Globus pallidus (tissue), 1 donor: ENCODE measurements at regions not wholly inside any gene's neighbourhood (a gene's known extent, or its start where the extent isn't known, plus 50 kb on each side); places are given as distances from the start of the nearest gene placed in this dataset.
"Not testable (repeated sequence)": the region's sequence is repeated elsewhere in the genome, so short reads cannot be mapped to it uniquely, and the experiment has no call there.

Experiments used
- DNase-seq: peaks from one replicate; pipeline ENCODE4 v3.0.0-alpha.2; 2015; ENCODE audit warnings: low spot score

DNA sequence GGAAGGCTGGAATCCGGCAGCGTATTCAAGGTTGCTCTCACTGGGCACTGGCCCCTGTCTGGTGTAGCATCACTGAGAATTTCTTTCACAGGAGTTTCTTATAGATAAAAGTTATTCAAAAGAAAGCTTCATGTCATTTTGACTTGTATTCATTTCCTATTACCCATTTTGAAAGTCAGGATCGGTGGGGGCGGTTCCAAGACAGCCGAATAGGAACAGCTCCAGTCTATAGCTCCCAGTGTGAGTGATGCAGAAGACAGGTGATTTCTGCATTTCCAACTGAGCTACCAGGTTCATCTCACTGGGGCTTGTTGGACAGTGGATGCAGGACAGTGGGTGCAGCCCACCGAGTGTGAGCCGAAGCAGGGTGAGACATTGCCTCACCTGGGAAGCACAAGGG lies 51.5 kb upstream of the CDC42EP3 start:
- DNase-seq: not testable (repeated sequence)

DNA sequence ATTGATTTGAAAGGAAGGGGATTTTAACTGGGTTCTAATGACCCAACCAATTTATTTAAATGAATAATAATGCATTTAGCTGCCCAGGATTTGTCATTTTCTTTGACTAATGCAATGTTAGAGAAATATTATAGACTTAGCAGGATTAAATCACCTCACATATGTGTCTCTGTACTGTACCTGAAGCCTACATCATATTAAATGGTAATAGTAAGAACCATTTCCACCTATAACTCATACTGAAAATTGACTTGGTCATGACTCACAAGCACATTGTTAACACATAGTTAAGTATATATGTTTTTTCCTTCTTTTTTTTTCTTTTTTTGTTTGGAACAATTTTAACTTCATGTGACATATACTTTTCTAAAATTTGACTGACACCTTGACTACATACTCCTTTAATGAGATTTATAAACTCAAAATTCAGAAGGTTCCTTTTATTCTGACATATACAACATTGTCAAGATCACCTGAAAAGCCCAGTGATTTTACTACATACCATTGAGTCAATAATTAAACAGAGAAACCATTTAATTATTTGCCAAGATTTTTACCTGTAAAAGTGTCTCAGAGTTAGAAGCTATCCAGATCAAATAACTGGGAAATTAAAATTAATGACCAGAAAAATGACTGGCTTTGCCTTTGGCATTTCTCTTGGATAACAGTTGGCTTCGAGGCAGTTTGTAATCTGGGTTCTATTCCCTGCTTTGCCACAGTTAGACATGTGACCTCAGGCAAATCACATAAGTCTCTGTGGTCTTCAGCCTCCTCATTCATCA lies 58.8 kb upstream of the CDC42EP3 start:
- DNase-seq: no peak

DNA sequence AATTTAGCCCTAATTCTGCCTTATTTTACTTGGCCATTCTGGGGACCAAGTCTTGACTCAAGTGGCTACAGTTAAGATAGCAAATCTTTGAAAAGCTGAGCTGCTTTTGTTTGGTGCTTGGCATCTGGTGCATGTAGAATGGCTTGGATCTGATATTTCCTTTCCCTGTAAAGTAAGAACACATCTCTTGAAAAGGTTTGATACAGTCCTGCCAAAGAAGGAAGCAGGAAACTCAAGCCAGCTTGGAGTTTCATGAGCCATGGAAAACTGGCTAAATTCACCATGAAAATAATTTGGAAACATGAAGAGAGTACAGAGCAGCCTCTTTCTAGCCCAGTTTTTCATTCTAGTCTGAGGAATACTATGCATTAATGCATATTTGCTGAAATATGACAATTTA lies 61.0 kb upstream of the CDC42EP3 start:
- not testable (repeated sequence) for DNase-seq

DNA sequence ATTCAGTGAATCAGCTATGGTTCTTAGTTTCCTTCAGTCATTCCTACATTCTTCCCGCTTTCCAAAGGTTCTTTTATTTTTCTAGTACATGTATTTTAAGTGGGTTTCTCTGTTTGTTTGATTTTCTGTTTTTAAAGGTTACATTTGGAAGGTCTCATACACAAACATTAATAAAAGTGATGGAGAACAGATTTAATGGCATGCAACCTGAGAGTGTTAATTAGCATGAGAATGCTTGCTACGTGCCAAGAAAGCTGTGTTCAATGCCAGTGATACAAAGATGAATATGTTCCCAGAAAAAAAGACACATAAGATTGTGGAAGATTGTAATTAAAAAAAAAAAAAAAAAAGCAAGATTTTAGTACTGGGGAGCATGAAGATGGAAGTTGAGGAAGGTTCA lies 61.8 kb upstream of the CDC42EP3 start:
- DNase-seq: no peak

DNA sequence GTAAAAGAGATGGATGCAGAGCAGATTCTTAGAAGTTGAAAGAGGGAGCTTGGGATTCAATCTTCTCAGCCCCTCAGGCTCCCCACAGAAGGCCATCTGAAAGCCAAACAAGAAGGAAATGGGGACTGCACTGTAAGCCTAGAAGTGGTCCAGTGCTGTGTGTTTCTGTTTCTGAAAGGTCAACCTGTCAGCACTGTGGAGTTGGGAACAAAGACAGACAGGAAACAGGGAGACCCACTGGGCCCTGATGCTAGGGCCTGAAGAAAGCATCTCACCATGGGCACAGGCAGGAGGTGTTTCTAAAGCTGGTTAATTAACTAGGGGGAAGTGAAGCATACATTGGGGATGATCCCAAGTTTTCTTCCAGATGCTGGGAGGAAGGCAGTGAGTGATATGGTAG lies 62.5 kb upstream of the CDC42EP3 start:
- DNase-seq: not testable (repeated sequence)

DNA sequence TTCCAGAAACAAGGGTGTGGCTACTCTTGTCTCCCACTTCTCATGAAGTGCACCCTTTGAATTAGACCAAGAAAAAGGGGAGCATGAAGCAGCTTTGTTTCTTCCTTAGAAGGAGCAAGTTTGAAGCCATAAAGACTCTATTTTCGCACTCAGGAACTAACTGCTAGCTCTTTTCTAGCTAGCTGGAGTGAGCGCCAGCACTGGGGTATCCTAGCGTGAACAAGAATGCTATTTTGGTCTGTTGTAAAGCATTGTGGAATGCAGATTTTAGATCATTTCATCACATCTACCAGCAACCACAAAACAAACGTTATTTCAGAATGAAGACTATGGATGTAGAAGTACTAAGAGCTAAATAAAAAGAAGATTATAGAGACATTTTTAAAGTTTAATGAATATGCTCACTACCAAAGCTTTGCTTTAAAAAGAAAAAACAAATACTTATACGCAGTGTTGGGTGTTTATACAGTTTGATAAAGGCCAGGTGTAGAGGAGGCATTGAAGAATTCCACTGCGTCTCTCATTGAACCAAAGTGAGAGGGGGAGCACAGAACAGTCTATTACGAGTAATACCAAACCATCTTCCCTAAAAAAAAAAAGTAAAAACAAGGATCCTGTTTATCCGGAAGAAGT lies 63.6 kb upstream of the CDC42EP3 start:
- DNase-seq: not testable (repeated sequence)

DNA sequence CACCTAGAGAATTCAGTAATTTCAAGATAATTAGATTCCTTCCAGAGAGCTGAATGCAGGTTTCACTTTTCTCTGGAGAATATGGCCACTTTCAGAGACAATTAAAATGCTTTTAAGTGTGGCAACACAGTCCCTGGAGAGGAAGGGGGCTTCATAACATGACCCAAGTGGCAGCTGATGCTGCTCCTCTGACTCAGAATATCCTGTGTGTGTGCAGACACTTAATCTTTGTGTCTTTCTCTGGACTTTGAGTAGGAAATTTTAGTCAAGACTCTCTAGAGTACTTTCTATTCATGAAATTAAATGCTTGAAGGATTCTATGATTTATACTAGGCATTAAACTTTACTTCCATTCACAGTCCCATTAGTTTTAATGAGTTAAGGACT lies 64.1 kb upstream of the CDC42EP3 start:
- DNase-seq: not testable (repeated sequence)

DNA sequence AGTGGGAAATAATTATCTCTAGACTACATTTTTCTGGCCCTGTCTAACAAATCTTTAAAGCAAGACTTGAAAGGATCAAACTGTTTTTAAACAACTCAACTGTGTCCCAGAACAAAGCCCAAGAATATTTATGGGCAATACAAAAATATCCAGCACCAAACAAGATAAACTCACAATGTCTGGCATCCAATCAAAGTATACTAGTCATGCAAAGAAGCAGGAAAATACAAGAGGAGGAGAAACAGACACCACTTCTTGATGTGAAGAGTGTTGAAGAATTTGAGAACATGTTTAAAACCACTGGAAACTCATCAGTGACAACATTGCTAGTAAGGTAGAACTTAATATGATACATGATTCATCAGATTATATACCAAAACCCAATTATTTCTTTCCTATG lies 66.1 kb upstream of the CDC42EP3 start:
- no peak for DNase-seq

DNA sequence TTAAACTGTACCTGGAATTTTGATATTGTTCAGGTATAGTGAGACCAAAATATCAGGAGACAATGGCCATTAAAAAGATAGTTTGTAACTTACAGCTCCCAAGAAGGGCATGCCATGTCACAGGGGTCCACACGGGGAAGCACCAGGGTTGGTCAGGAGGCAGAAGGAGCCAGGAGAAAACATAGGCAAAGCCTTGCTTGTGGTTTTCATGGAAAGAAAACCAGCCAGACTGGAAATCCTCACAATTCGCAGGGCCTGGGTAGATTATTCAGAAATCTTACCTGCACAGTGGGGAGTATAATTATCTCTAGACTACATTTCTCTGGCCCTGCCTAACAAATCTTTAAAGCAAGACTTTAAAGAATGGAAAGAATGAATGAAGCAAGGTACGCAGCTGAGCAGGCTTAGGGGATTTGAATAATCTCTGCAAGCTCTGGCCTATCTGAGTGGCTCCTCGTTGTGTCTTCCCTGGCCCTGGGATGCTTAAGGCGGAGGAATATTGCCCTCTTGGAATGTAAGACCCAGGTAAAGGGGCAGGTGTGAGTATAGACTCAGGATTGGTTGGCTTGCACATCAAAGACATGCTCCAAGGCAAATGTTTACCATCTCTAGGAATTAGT lies 66.9 kb upstream of the CDC42EP3 start:
- DNase-seq: no peak

DNA sequence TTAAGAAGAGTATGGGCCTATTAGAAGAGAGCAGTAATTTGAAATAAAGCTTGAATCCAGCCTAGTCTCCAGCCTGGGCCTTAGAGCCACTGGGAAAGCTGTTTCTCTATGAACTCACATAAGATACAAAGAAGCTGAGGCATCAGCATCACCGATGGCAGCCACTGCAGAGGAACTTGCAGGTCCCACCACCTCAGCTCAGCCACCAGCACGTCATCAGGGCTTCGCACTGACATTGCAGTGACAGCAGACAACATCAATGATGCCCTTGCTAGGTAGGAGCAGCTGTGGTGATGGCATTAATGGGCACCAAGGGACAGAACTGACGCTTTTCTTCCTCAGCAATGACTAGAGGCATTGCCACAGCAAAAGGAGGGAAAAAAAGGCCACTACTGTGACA lies 67.7 kb upstream of the CDC42EP3 start:
- no peak for DNase-seq

DNA sequence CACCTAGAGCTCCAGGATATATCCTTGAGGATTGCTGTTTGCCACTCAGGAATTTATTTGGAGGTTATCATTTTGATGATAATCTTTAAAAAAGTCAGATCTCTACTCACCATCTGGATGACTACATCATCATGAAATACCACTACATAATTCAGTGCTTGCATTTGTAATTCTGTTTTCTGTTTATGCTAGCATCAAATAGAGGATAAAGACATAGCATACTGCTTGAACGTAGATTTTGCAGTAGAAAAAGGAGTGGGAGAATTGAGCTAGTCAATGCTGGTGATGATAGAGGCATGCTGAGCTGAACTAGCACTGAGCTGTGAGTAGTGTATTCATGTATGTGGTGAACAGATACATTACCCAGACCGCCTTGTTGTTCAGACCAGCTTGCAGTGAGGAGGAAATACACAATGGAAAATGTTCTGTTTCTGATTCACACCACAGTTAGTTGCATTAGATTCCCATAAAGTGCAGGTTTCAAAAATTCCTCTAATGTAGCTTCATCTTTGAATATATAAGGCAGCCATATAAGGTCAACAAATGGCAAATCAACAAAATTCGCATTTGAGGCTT lies 68.8 kb upstream of the CDC42EP3 start:
- DNase-seq: no peak

DNA sequence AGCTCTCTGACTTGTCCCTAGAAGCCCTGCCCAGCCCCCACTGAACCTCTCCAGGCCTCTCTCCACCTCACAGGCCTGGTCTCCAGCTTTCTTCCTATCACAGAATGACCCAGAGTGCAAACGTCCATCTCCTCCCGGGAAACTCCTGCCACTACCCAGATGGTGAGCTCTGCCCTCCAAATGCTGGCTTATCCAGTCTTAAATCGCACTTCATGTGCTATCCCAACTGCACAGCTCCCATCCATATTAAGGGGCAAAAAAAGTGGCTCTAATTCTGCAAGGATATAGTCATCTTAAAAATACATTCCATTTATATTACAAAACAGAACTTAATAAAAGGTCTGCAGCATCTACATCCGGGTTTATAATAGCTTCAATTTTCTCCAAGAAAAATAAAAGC lies 70.8 kb upstream of the CDC42EP3 start:
- no peak for DNase-seq

DNA sequence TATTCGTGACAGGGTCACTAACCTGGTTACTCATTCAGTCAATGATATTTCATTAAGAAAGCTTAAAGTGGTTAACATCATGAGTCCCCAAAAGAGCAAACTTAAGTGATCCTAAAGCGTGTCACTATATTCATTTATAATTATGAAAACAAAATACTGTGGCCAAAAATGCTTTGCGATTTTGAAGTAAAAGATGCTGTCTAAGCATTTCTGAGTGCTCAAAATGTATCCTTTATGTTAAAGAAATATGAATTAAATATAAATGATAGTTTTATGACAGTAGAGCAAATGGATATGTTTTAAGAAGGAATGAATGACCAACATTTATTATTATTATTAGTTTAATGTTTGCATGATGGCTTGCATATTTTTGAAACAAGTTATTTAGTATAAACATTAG lies 72.6 kb upstream of the CDC42EP3 start:
- DNase-seq: no peak

DNA sequence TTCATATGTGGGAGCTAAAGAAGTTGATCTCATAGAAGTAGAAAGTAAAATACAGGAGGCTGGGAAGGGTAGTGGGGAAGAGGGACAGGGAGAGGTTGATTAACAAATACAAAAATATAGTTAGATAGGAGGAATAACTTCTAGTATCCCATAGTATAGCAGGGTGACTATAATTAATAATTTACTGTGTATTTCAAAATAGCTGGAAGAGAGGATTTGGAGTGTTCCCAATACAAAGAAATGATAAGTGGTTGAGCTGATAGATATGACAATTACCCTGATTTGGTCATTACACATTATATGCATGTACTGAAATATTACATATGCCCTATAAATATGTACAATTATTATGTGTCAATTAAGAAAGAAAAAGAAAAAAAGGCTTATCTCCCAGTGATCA lies 73.5 kb upstream of the CDC42EP3 start:
- DNase-seq: not testable (repeated sequence)

DNA sequence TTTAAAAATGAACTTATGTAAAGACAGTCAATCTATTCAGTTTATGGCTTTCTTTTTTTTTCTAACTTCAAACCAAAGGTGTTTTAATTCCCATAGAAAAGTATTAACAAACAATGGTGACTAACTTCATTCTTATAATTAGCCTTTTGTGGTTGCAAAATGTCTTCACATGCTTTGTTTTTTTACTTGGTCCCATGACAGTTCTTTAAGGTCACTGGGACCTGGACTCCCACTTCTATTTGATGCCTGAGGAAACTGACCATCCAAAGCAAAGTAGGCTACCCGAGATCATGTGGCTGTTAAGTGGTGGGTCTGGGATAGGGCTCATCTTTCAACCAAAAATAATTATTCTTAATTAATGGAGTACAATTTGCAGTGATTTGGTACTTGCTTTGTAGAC lies 74.6 kb upstream of the CDC42EP3 start:
- not testable (repeated sequence) for DNase-seq

DNA sequence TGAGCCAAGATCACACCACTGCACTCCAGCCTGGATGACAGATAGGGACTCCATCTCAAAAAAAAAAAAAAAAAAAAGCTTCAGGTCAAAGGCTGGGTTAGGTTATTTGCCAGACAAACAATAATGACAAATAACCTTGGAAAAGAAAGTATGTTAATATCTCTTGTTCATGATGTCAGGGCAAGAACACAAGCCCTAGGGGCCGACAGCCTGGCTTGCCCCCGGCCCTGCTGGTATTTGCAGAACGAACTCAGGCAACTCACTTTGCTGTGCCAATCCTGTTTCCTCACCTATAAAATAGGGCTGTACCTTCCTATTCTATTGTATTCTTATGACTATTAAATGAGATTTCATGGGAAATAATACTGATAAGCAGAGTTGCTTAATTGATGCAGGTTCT lies 75.4 kb upstream of the CDC42EP3 start:
- no peak for DNase-seq

DNA sequence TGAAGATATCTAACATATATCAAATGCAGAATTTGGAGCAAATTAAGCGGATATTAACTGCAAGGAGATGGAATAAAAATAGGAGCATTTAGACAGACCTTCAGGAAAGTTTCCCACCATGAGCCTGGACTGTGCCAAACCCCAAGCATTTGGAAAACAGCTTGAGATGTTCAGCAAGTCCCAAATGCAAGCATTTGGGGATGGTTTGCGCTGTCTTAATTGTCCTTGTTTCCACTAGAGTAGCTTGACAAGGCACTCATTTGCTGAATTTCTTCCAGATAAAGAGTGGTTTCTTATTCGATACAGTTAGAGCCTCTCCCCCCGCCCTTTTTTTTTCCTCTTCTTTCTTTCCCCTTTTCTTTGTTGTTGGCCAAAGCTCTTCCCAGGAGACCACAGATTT lies 77.1 kb upstream of the CDC42EP3 start:
- DNase-seq: no peak

DNA sequence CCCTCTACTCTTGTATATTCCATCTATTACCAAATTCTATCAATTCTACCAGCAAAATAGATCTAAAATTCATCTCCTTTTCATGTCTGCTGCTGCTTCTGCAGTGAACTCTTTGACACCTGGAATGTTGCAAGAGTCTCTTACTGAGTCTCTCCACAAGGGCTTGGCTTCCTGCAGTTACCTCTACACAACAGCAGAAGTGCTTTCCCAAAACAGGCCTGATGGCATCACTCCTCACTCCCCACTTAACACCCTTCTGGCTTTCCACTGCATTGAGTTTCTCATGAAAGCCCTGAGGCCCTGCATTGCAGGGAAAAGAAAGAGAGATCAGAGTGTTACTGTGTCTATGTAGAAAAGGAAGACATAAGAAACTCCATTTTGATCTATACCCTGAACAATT lies 78.8 kb upstream of the CDC42EP3 start:
- not testable (repeated sequence) for DNase-seq

DNA sequence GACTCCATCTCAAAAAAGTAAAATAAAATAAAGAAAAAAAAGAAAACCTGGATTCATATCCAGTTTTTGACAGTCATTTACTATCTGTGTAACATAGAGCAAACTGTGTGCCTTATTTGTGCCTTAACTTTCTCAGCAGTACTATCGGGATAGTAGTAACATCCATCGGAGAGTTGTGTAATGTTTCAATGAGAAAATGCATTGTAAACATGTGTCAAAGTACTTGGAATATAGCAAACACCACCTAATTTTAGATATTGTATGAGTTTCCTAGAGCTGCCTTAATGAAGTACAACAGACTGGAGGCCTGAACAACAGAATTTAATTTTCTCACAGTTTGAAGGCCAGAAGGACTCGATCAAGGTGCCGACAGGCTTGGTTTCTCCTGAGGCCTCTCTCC lies 81.3 kb upstream of the CDC42EP3 start:
- no peak for DNase-seq

DNA sequence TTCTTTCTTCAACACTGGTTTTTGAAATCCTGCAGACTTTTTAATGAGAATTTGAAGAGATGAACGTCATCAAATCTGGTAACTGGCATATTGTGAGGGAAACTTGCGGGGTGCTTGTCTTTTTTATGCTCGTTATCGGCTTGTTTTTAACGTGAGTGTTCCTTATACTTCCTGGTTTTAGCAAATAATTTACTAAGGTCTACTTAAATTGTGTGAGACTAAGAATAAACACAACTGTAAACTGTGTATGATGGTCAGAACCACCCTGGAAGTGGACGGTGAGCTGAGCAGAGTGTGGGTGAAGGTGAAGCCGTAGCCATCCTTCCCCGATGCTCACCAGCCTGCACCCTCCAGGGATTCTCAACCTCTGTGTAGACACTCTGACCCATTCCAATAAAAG lies 82.3 kb upstream of the CDC42EP3 start:
- DNase-seq: no peak

DNA sequence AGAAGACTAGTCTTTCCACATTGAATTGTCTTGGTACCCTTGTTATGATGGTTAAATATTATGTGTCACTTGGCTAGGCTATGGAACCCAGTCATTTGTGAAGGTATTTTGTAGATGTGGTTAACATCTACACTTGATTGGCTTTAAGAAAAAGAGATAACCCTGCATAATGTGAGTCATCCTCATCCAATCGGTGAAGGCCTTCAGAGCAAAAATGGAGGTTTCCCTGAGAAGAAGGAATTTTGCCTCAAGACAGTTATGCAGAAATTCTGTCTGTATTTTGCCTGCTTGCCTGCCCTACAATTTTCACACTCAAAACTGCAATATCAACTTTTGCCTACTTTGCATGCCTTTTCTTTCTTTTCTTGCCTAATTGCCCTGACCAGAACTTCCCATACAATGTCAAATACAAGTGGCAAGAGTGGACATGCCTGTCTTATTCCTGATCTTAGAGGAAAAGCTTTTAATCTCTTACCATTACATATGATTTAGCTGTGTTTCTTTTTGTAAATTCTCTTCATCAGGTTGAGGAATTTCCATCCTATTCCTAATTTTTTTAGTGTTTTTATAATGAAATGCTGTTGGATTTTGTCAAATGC lies 84.6 kb upstream of the CDC42EP3 start:
- DNase-seq: not testable (repeated sequence)

DNA sequence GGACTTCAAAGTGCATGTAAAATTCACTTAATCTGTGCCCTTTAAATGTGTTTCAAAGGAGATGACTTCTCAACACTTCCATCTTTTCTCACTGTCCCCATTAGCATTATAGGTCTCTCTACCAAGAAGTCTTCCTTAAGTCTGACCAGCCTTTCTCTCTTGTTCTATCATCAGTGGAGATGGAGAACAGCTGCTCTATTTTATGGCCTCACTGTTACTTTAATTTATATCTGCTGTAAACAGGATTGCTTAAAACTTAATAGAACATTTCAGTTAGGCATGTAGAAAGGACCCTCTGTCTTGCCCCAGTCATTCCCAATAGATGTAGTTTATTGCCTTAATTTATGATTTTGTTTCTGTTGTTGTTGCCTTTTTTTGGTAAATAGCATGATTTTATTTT lies 86.0 kb upstream of the CDC42EP3 start:
- DNase-seq: not testable (repeated sequence)
